ENCODE measurements at regions not wholly inside any gene's neighbourhood (a gene's known extent, or its start where the extent isn't known, plus 50 kb on each side); places are given as distances from the start of the nearest gene placed in this dataset.
"Not testable (repeated sequence)": the region's sequence is repeated elsewhere in the genome, so short reads cannot be mapped to it uniquely, and the experiment has no call there.

GRCh38 chr2:236834284-236834683, 251.4 kb upstream of the COPS8 start:
- DNase-seq: no peak

DNA sequence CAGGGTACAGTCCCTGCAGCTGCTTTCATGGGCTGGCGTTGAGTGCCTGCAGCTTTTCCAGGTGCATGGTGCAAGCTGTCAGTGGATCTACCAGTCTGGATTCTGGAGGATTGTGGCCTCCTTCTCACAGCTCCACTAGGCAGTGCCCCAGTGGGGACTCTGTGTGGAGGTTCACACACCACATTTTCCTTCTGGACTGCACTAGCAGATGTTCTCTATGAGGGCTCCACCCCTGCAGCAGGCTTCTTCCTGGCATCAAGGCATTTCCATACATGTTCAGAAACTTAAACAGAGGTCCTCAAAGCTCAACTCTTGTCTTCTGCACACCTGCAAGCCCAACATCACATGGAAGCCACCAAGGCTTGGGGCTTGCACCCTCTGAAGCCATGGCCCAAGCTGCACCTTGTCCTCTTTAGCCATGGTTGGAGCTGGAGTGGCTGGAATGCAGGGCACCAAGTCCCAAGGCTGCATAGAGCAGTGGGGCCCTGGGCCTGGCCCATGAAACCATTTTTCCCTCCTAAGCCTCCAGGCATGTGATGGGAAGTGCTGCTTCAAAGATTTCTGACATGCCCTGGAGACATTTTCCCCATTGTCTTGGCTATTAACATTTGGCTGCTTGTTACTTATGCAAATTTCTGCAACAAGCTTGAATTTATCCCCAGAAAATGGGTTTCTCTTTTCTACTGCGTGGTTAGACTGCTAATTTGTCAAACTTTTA, 250.2 kb upstream of the COPS8 start:
- no peak for DNase-seq

- DNase-seq: not testable (repeated sequence)
These were observed 249.7 kb upstream of the COPS8 start for GRCh38 chr2:236836028-236836427.

- no peak for DNase-seq
These were observed 245.5 kb upstream of the COPS8 start for GRCh38 chr2:236840215-236840614.

DNA sequence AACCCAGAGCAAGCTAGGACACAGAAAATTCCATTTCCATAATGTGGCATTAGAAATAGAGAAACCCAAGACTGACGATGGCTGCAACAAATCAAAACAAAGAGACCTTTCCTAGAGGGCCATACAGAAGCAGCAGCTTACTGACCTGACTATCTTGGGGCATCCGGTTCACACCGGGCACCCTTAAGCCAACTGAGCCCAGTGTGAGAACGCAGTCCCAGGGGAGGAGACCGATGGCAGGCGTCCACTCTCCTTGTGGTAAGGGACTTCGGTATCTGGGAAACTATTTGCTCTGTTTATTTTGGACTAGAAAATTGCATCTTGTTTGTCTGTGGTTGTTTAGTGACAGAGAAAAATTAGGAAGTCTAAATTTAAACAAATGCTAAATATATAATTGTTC, 244.8 kb upstream of the COPS8 start:
- no peak for DNase-seq

DNA sequence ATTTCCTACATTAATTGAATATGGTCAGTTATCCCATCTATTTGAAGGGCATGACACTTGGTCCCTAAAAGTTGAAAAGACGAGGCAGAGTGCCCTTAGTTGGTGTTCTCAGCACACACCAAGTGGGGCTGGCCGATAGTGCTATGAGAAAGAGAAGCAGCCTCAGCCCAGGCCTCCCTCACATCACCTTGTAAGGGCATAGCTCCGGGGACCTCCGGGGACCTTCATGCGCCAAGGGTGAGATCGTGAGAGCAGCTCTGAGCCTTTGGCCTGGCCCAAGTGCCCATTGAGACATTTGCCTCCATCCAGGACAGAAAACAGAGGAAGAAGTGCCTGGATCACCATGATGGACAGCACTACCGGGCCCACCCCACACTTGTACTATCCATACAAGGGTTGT, 244.3 kb upstream of the COPS8 start:
- no peak for DNase-seq

- no peak for DNase-seq
These were observed 242.3 kb upstream of the COPS8 start for GRCh38 chr2:236843161-236843968.

DNA sequence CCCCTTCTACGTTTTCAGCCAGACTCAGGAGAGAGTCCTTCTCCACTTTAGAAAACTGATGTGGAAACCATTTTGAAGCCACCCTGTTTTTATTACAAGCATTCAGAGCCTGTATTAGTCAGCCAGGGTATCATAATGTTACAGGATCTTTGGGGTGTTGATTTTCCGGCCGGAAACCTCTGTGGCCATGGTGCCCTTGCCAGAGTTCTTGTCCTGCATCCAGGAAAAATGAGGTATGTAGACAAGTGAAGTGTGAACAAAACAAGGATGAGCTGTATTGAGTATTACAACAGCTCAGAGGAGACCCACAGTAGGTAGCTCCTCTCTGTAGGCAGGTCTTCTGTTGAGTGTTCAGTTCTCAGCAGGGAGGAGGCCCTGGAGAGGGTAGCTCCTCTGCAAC, 241.0 kb upstream of the COPS8 start:
- no peak for DNase-seq

DNA sequence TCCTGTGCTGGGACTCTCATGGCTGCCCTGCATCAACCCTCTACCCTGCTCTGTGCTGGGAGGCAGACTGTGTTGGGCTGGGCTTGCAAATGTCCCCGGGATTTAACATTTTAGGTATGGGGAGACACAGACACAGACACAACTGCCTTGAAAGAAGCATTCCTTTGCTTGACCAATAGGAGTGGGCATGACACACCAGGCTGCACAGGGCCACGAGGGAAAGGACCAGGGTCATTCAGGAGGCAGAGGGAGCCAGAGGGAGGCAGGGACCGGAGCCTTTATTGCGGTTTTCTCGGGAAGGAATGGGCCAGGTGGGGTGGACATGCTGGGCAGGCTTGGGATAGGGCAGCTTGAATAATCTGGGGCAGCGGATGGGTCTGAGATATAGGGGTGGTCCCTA, 238.7 kb upstream of the COPS8 start:
- DNase-seq: no peak

GRCh38 chr2:236847538-236848263, 238.0 kb upstream of the COPS8 start:
- no peak for DNase-seq

- no peak for DNase-seq
These were observed 237.2 kb upstream of the COPS8 start for GRCh38 chr2:236848501-236848900.

- DNase-seq: no peak
These were observed 236.2 kb upstream of the COPS8 start for GRCh38 chr2:236849508-236849907.

DNA sequence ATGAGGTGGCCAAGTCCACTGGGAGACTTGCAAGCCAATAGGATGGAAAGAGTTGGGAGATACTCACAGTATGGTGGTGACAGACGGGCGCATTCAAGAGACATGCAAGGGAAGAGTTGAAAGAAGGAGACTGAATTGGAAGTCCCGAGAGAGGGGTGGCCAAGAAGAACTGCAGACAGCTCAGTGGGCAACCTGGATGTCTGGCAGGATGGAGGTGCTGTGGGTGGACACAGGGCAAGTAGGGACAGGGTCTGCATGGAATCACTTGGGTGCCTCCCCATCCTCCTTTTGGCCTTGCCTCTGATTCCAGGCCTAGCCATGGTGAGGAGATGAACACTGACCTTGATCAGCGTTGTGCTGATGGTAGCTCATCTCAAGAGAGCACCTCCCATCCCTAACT, 235.7 kb upstream of the COPS8 start:
- DNase-seq: no peak

- DNase-seq: no peak
These were observed 234.5 kb upstream of the COPS8 start for GRCh38 chr2:236851187-236851586.

DNA sequence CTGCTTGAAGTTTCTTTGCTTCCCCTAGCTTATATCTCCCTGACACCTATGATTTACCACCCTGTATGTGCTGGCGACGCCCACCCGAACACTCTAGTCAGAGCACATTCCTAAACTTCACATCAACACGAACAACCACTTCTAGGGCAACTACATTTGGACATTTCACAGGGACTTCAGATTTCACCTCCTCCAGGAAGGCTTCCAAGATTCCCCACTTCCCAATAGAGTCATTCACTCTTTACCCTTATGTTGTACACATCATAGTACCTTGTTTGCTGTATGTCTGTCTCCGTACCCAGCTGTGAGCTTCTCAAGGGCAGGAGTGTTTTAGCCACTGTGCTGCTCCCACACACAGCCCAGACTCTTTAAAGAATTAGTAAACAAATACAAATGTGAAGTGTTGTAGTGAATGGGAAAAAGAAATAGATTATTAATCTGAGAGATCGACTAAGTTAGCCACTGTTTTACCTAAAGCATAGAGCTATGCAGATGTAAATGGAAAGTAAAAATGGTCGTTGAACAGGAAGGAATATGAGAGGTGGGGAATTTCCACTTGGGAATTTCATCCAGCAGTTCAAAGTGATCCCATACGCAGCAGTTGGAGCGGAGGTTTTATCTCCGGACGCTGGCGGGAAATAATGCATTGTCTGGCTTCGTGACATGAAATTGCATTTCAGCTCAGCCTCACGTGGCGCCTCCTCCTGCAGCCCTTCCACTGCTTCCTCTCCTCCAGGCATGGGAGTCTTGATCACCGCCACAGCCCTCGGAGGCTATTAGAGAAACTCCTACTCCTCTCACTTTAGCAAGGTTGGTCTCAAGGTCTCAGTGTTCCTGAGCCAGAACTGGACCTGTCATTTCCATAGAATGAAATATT, 233.4 kb upstream of the COPS8 start:
- no peak for DNase-seq

DNA sequence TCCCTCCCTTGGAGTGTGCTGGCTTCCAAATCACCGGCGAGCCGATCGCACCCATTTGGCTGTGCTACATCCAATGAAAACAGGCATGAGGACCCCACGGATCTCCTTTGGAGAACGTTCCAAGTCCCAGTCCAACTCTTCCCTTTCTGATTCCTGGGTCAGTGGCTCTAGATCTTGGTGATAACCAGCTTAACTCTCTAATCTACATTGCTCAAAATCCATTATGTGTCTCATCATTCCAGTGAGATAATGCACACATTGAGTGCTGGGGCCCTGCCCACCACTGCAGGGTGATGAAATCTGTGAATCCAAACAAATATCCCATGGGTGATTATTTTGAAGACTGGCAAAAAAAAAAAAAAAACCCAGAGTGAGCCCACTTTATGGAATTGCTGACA, 232.7 kb upstream of the COPS8 start:
- DNase-seq: no peak

- no peak for DNase-seq
These were observed 232.1 kb upstream of the COPS8 start for GRCh38 chr2:236853585-236854051.

- DNase-seq: no peak
These were observed 230.4 kb upstream of the COPS8 start for GRCh38 chr2:236855176-236855865.

GRCh38 chr2:236855866-236856847, 229.5 kb upstream of the COPS8 start:
- no peak for DNase-seq

DNA sequence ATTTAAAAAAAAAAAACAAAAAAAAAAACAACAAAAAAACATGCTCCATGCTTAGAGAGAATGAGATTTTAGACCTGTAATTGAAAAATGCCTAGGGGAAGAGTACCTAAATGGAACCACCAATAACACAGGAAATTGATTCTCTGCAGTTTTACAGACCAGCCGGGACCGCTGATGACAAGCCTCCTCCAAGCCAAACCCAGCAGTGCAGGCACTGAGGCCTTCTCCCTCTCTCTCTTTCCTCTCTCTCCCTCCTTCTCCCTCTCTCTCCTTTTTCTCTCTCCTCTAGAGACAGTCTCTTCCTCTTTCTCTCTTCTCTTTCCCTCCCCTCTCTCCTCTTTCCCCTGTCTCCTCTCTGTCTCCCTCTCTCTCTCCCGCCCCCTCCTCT, 228.8 kb upstream of the COPS8 start:
- no peak for DNase-seq

GRCh38 chr2:236857246-236857645, 228.4 kb upstream of the COPS8 start:
- DNase-seq: no peak

Measured in activated CD4-positive, alpha-beta T cell treated with anti-CD3 and anti-CD28 coated beads for 4 hours (primary cell).